Upper lobe of left lung (tissue), 6 donors: ENCODE measurements at regions not wholly inside any gene's neighbourhood (a gene's known extent, or its start where the extent isn't known, plus 50 kb on each side); places are given as distances from the start of the nearest gene placed in this dataset.

Experiments
- ATAC-seq, 2 donors: fragments of 200-7000 bp; cut with Tn5 transposase; one replicate each; pipeline ENCODE4 v1.9.1; 2022; ENCODE audit warnings: mild to moderate bottlenecking in 2 of 2, moderate library complexity in 2 of 2; ENCODE audit not compliant: low FRiP score in 2 of 2
- DNase-seq, 2 donors: peaks; one replicate each; pipeline ENCODE4 v3.0.0-alpha.2; 2019 to 2020
- H3K27ac ChIP-seq, 4 donors: fragments of 200-600 bp; sonication (generic); one replicate each; pipeline ENCODE4 v1.5.1; 2016 to 2019
- H3K27me3 ChIP-seq, 4 donors: fragments of 200-600 bp; sonication (generic); one replicate each; pipeline ENCODE4 v1.5.1; 2017 to 2019
- H3K36me3 ChIP-seq, 4 donors: fragments of 200-600 bp; sonication (generic); one replicate each; pipeline ENCODE4 v1.5.1; 2016 to 2019
- H3K4me1 ChIP-seq, 4 donors: fragments of 200-600 bp; sonication (generic); one replicate each; pipeline ENCODE4 v1.5.1; 2018 to 2019
- H3K4me3 ChIP-seq, 4 donors: fragments of 200-600 bp; sonication (generic); one replicate each; pipeline ENCODE4 v1.5.1; 2017 to 2019; ENCODE audit warnings: mild to moderate bottlenecking in 2 of 4, moderate library complexity in 1 of 4
- H3K9me3 ChIP-seq, 4 donors: fragments of 200-600 bp; sonication (generic); one replicate each; pipeline ENCODE4 v1.5.1; 2018 to 2019
- CTCF ChIP-seq, 6 experiments: fragments of 450-650 bp in 4 of 6; fragments of 200-600 bp in 2 of 6; sonication (generic) in 2 of 6; IDR thresholded peaks; one replicate each; pipeline ENCODE4 v1.5.1; 2016 to 2019; ENCODE audit warnings: antibody characterized with exemption in 6 of 6
- EP300 ChIP-seq, 4 donors: sonication (generic); formaldehyde crosslinking; IDR thresholded peaks; one replicate each; pipeline ENCODE4 v1.5.1; 2017; ENCODE audit warnings: antibody characterized with exemption in 4 of 4, control low read depth in 2 of 4
- POLR2A ChIP-seq, 4 donors: fragments of 450-650 bp; IDR thresholded peaks; one replicate each; pipeline ENCODE4 v1.5.1; 2016 to 2017; ENCODE audit warnings: antibody characterized with exemption in 4 of 4, mild to moderate bottlenecking in 2 of 4
- POLR2AphosphoS5 ChIP-seq, 2 donors: sonication (generic); formaldehyde crosslinking; IDR thresholded peaks; one replicate each; pipeline ENCODE4 v1.5.1; 2017; ENCODE audit warnings: antibody characterized with exemption in 2 of 2
- WGBS, 2 donors: methylation state at CpG; one replicate each; pipeline ENCODE4 v1.1.5; 2017 to 2018; 5-methylcytosine and 5-hydroxymethylcytosine counted together
- donor health status: DM: no; HTN: no; CAD: no; lungs with moderate emphysema.
- donor health status: DM: no; HTN: yes; CAD: no; lungs with severe emphysema.

GRCh38 chr11:112864672-112865071 lies 96.5 kb upstream of the NCAM1 start:
- DNase-seq (no peak), ATAC-seq (no peak)
- H3K36me3 ChIP-seq = no peaks in the 10 kb centered on the region
- TF ChIP-seq EP300 (IDR thresholded peaks at IDR 0.05) (no peak), POLR2AphosphoS5 (IDR thresholded peaks at IDR 0.05) (no peak), POLR2A (IDR thresholded peaks at IDR 0.05) (no peak), CTCF (IDR thresholded peaks at IDR 0.05) (no peak)
- peaks cover 4 to 16% (median 8%) of the 10 kb centered on the region in 4 donors for H3K9me3 ChIP-seq
- H3K4me3 ChIP-seq = no peak overlapping the region
- no peaks in the 10 kb centered on the region for H3K27me3 ChIP-seq
- WGBS, 2 donors = 89 to 94% methylated on average over 9 of the region's 9 CpGs
- no peaks in the 10 kb centered on the region for H3K4me1 ChIP-seq
- H3K27ac ChIP-seq = no peak overlapping the region

- TF ChIP-seq POLR2A (IDR thresholded peaks at IDR 0.05) (no peak), EP300 (IDR thresholded peaks at IDR 0.05) (no peak), POLR2AphosphoS5 (IDR thresholded peaks at IDR 0.05) (no peak), CTCF (IDR thresholded peaks at IDR 0.05) (no peak)
- H3K4me3 ChIP-seq = no peak overlapping the region
- ATAC-seq (peak in 1 of 2 donors; percentile 68), DNase-seq (no peak)
- H3K27me3 ChIP-seq = no peaks in the 10 kb centered on the region
- WGBS, 2 donors = 45 to 59% methylated on average over 7 of the region's 7 CpGs
- no peak overlapping the region for H3K27ac ChIP-seq
- H3K9me3 ChIP-seq = no peaks in the 10 kb centered on the region
- H3K36me3 ChIP-seq = no peaks in the 10 kb centered on the region
- no peaks in the 10 kb centered on the region for H3K4me1 ChIP-seq
These were observed 89.2 kb upstream of the NCAM1 start for GRCh38 chr11:112871909-112872500.

GRCh38 chr11:112874980-112875379 lies 86.2 kb upstream of the NCAM1 start:
- WGBS, 2 donors = 53 to 68% methylated on average over 2 to 3 of the region's 3 CpGs
- H3K4me3 ChIP-seq = no peak overlapping the region
- no peak for ATAC-seq

GRCh38 chr11:112877581-112877980 lies 83.6 kb upstream of the NCAM1 start:
- no peak overlapping the region for H3K4me3 ChIP-seq
- peaks cover 0 to 13% (median 0%) of the 10 kb centered on the region in 4 donors for H3K4me1 ChIP-seq
- no peak for TF ChIP-seq CTCF (IDR thresholded peaks at IDR 0.05)
- no peak for TF ChIP-seq POLR2AphosphoS5 (IDR thresholded peaks at IDR 0.05)
- TF ChIP-seq EP300 (IDR thresholded peaks at IDR 0.05) = no peak
- TF ChIP-seq POLR2A (IDR thresholded peaks at IDR 0.05) = no peak
- H3K27ac ChIP-seq = no peak overlapping the region
- no peaks in the 10 kb centered on the region for H3K36me3 ChIP-seq
- H3K27me3 ChIP-seq = no peaks in the 10 kb centered on the region
- 53 to 60% methylated on average over 8 to 11 of the region's 11 CpGs for WGBS, 2 donors
- DNase-seq = peak in 1 of 2 donors; percentile 32
- no peak for ATAC-seq
- no peaks in the 10 kb centered on the region for H3K9me3 ChIP-seq

More at GRCh38 chr11:112874980-112875379, 86.2 kb upstream of the NCAM1 start:
- DNase-seq = no peak
- H3K4me1 ChIP-seq = no peaks in the 10 kb centered on the region
- TF ChIP-seq EP300 (IDR thresholded peaks at IDR 0.05) = no peak
- no peak for TF ChIP-seq CTCF (IDR thresholded peaks at IDR 0.05)
- TF ChIP-seq POLR2A (IDR thresholded peaks at IDR 0.05) = no peak
- TF ChIP-seq POLR2AphosphoS5 (IDR thresholded peaks at IDR 0.05) = no peak
- H3K9me3 ChIP-seq = no peaks in the 10 kb centered on the region
- H3K36me3 ChIP-seq = no peaks in the 10 kb centered on the region
- no peak overlapping the region for H3K27ac ChIP-seq
- no peaks in the 10 kb centered on the region for H3K27me3 ChIP-seq

- Histone ChIP-seq H3K9me3 (no peaks in the 10 kb centered on the region), H3K36me3 (no peaks in the 10 kb centered on the region), H3K4me1 (peaks cover 0 to 13% (median 0%) of the 10 kb centered on the region in 4 donors), H3K4me3 (no peak overlapping the region), H3K27ac (no peak overlapping the region), H3K27me3 (no peaks in the 10 kb centered on the region)
- 68 to 79% methylated on average over 7 of the region's 7 CpGs for WGBS, 2 donors
- no peak for TF ChIP-seq EP300 (IDR thresholded peaks at IDR 0.05)
- TF ChIP-seq POLR2AphosphoS5 (IDR thresholded peaks at IDR 0.05) = no peak
- ATAC-seq = no peak
- no peak for DNase-seq
These were observed 83.1 kb upstream of the NCAM1 start for GRCh38 chr11:112878033-112878601.
